ENCODE measurements at regions not wholly inside any gene's neighbourhood (a gene's known extent, or its start where the extent isn't known, plus 50 kb on each side); places are given as distances from the start of the nearest gene placed in this dataset.

DNA sequence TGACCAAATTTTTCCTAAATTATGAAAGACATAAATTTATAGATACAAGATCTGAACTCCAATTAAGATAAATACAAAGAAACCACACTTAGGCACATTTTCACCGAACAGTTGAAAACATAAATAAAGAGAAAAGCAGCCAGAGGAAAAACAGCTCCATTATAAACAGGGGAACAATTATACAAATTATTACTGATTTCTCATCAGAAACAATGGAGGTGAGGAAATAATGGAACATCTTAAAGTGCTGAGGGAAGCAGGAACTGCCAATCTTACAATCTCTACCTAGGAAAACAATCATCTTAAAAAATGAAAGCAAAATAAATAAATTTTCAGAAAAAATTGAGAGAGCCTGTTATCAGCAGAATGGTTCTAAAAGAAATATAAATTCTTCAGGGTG is 234.4 kb upstream of the PMFBP1 start:
- H3K27me3 ChIP-seq (ENCODE audit: control insufficient read depth in 3 of 3, insufficient read depth in 3 of 3, low read length in 3 of 3) = no peaks in the 10 kb centered on the region
- peaks cover 0 to 3% of the 10 kb centered on the region in 2 donors for H3K9me3 ChIP-seq (ENCODE audit: control insufficient read depth in 2 of 2, insufficient read depth in 1 of 2, low read depth in 1 of 2, low read length in 1 of 2)
- FAIRE-seq (no peak), DNase-seq (no peak)
- H3K36me3 ChIP-seq (ENCODE audit: control insufficient read depth in 3 of 3, insufficient read depth in 2 of 3, low read depth in 1 of 3, low read length in 3 of 3) = no peaks in the 10 kb centered on the region
- H3K27ac ChIP-seq (ENCODE audit: low read depth in 1 of 3, low read length in 2 of 3) = no peak overlapping the region
- WGBS, 3 donors = 88 to 92% (median 91%) methylated on average over 1 of the region's 1 CpG
- no peak overlapping the region for H3K4me3 ChIP-seq (ENCODE audit: low read depth in 1 of 3, low read length in 3 of 3)
- H3K4me1 ChIP-seq (ENCODE audit: control insufficient read depth in 3 of 3, insufficient read depth in 2 of 3, low read depth in 1 of 3, low read length in 2 of 3) = no peaks in the 10 kb centered on the region

DNA sequence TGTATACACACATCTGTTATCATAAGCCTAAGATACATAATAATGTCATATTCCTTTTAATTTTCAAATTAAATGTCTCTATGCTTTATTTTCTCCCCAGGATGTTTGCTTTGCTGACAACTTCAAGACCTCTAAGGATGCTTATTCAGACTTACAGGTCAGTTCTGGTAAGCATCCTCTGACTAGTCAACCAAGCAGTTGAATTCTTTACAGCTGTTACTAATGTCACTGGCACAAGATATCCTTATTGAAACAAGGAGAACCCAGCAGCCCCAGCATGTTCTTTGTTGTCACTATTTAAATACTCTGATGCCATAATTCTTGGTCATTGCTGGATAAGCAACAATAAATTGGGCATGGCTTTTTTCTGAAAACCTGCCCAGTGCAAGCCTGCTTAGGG is 232.3 kb upstream of the PMFBP1 start:
- no peaks in the 10 kb centered on the region for H3K27me3 ChIP-seq (ENCODE audit: control insufficient read depth in 3 of 3, insufficient read depth in 3 of 3, low read length in 3 of 3)
- no peak for FAIRE-seq

DNA sequence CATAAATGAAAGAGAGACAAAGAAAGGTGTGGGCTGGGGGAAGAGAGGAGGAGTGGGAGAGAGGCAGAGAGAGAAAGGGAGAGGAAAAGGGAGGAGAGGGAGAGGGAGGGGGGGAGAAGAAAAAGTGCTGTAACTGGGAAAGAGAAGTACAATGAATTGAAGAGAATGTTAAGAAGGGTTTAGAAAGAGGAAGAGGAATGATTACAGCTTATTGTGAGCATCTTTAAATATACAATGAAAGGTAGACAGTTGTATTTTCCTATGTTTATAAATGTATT is 229.1 kb upstream of the PMFBP1 start:
- Histone ChIP-seq H3K4me1 (ENCODE audit: control insufficient read depth in 3 of 3, insufficient read depth in 2 of 3, low read depth in 1 of 3, low read length in 2 of 3) (no peaks in the 10 kb centered on the region), H3K4me3 (ENCODE audit: low read depth in 1 of 3, low read length in 3 of 3) (no peak overlapping the region), H3K36me3 (ENCODE audit: control insufficient read depth in 3 of 3, insufficient read depth in 2 of 3, low read depth in 1 of 3, low read length in 3 of 3) (no peaks in the 10 kb centered on the region), H3K27me3 (ENCODE audit: control insufficient read depth in 3 of 3, insufficient read depth in 3 of 3, low read length in 3 of 3) (no peaks in the 10 kb centered on the region), H3K9me3 (ENCODE audit: control insufficient read depth in 2 of 2, insufficient read depth in 1 of 2, low read depth in 1 of 2, low read length in 1 of 2) (peaks cover 0 to 3% of the 10 kb centered on the region in 2 donors), H3K27ac (ENCODE audit: low read depth in 1 of 3, low read length in 2 of 3) (no peak overlapping the region)
- DNase-seq (no peak), FAIRE-seq (no peak)

More for the DNA sequence above, 232.3 kb upstream of the PMFBP1 start:
- H3K4me1 ChIP-seq (ENCODE audit: control insufficient read depth in 3 of 3, insufficient read depth in 2 of 3, low read depth in 1 of 3, low read length in 2 of 3) = no peaks in the 10 kb centered on the region
- no peak overlapping the region for H3K27ac ChIP-seq (ENCODE audit: low read depth in 1 of 3, low read length in 2 of 3)
- peaks cover 0 to 3% of the 10 kb centered on the region in 2 donors for H3K9me3 ChIP-seq (ENCODE audit: control insufficient read depth in 2 of 2, insufficient read depth in 1 of 2, low read depth in 1 of 2, low read length in 1 of 2)
- H3K36me3 ChIP-seq (ENCODE audit: control insufficient read depth in 3 of 3, insufficient read depth in 2 of 3, low read depth in 1 of 3, low read length in 3 of 3) = no peaks in the 10 kb centered on the region
- H3K4me3 ChIP-seq (ENCODE audit: low read depth in 1 of 3, low read length in 3 of 3) = no peak overlapping the region
- DNase-seq = no peak

DNA sequence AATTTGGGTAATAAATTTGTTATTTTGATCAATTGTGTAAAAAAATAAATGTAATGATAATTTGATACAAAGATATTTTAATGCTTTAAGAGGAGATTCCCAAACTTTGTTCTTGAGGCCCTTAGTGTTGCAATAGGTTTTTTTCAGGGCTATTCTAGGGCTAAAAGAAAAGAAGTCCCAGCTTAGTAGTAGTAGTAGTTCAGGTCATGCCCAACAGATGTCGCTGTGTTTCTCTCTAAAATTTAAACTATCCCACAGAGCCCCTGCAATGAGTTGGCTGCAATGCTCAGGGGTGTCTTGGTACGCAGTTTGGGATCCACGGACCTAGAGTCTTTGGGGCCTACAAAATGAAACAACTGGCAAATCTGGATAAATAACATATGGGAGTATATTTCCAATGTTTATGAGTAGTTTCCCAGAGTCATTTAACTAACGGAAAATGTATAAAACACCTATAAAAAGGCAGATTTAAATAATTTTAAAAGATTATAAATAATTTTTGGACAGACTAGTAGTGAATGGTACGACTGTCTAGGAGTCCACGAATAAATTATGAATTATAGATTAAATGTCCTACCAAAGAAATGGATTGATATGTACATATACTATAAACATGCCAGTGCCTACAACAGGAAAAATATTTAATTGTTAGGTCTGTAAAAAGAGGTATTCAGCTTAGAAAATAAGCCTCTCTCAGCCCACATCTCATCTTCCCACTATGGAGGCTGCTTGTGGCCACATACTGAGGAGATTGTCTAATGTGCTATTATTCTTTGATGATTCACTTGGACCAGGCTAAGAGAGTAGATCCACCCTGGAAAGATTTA is 228.5 kb upstream of the PMFBP1 start:
- DNase-seq (peak; percentile 35 to 60), FAIRE-seq (no peak)
- Histone ChIP-seq H3K27me3 (ENCODE audit: control insufficient read depth in 3 of 3, insufficient read depth in 3 of 3, low read length in 3 of 3) (no peaks in the 10 kb centered on the region), H3K27ac (ENCODE audit: low read depth in 1 of 3, low read length in 2 of 3) (no peak overlapping the region), H3K4me1 (ENCODE audit: control insufficient read depth in 3 of 3, insufficient read depth in 2 of 3, low read depth in 1 of 3, low read length in 2 of 3) (no peaks in the 10 kb centered on the region), H3K4me3 (ENCODE audit: low read depth in 1 of 3, low read length in 3 of 3) (no peak overlapping the region), H3K9me3 (ENCODE audit: control insufficient read depth in 2 of 2, insufficient read depth in 1 of 2, low read depth in 1 of 2, low read length in 1 of 2) (peaks cover 0 to 3% of the 10 kb centered on the region in 2 donors), H3K36me3 (ENCODE audit: control insufficient read depth in 3 of 3, insufficient read depth in 2 of 3, low read depth in 1 of 3, low read length in 3 of 3) (no peaks in the 10 kb centered on the region)
- WGBS, 3 donors = 44 to 52% (median 50%) methylated on average over 6 of the region's 6 CpGs

DNA sequence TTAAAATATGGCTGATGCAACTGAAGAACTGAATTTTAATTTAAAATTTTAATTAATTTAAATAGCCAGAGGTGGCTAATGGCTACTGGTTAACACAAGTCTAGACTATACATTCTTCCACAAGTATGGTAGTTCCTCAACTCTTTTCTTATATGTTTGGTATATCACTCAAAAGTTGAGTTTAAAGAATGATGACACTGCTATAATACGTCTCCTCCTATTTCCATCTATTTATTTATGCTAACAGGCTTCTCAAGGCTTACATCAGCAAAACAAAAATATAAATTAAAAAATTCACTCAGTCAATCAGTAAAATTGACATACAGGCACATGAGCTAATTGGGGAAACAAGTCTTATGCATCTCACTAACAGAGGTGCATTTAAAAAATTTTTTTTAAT is 227.9 kb upstream of the PMFBP1 start:
- Histone ChIP-seq H3K4me3 (ENCODE audit: low read depth in 1 of 3, low read length in 3 of 3) (no peak overlapping the region), H3K9me3 (ENCODE audit: control insufficient read depth in 2 of 2, insufficient read depth in 1 of 2, low read depth in 1 of 2, low read length in 1 of 2) (peaks cover 0 to 3% of the 10 kb centered on the region in 2 donors), H3K27ac (ENCODE audit: low read depth in 1 of 3, low read length in 2 of 3) (no peak overlapping the region), H3K4me1 (ENCODE audit: control insufficient read depth in 3 of 3, insufficient read depth in 2 of 3, low read depth in 1 of 3, low read length in 2 of 3) (no peaks in the 10 kb centered on the region), H3K36me3 (ENCODE audit: control insufficient read depth in 3 of 3, insufficient read depth in 2 of 3, low read depth in 1 of 3, low read length in 3 of 3) (no peaks in the 10 kb centered on the region), H3K27me3 (ENCODE audit: control insufficient read depth in 3 of 3, insufficient read depth in 3 of 3, low read length in 3 of 3) (no peaks in the 10 kb centered on the region)
- FAIRE-seq (peak; percentile 19), DNase-seq (no peak)
- WGBS, 3 donors = 76 to 88% (median 86%) methylated on average over 1 of the region's 1 CpG

DNA sequence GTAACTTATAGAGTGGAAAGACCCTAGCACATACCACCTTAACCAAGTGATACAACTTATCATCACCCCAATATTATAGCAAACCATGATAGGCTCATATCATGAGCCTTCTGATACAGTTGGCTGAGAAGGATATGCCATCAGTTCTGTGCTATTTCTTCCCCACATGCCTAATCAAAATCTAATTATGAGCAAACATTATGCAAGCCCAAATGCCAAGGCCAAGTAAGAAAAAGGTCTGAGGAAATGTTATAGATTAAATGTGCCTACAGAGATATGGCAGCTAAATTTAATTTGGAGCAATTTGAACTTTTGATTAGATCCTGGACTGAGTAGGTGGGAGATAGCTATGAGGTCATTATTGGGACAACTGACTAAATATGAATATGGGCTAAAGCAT is 225.9 kb upstream of the PMFBP1 start:
- no peaks in the 10 kb centered on the region for H3K27me3 ChIP-seq (ENCODE audit: control insufficient read depth in 3 of 3, insufficient read depth in 3 of 3, low read length in 3 of 3)
- no peak overlapping the region for H3K27ac ChIP-seq (ENCODE audit: low read depth in 1 of 3, low read length in 2 of 3)
- no peak for FAIRE-seq
- no peaks in the 10 kb centered on the region for H3K4me1 ChIP-seq (ENCODE audit: control insufficient read depth in 3 of 3, insufficient read depth in 2 of 3, low read depth in 1 of 3, low read length in 2 of 3)
- no peak overlapping the region for H3K4me3 ChIP-seq (ENCODE audit: low read depth in 1 of 3, low read length in 3 of 3)
- no peaks in the 10 kb centered on the region for H3K9me3 ChIP-seq (ENCODE audit: control insufficient read depth in 2 of 2, insufficient read depth in 1 of 2, low read depth in 1 of 2, low read length in 1 of 2)
- no peaks in the 10 kb centered on the region for H3K36me3 ChIP-seq (ENCODE audit: control insufficient read depth in 3 of 3, insufficient read depth in 2 of 3, low read depth in 1 of 3, low read length in 3 of 3)
- DNase-seq = no peak

DNA sequence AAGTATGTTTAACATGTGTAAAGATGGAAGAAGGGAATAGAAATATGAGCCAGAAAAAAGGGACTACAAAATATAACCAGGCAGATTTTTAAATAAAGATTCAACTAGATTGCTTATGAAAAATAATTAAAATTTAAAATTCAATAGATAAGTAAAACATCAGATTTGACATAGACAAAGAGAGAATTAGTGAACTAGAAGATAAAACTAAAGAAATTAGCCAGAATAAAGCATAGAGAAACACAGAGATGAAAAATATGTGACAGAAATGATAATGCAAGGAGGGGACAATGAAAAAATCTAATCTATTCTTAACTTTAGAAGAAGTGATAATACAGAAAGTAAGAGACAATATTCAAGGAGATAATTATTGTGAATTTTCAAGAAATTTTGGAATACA is 222.6 kb upstream of the PMFBP1 start:
- no peaks in the 10 kb centered on the region for H3K4me1 ChIP-seq (ENCODE audit: control insufficient read depth in 3 of 3, insufficient read depth in 2 of 3, low read depth in 1 of 3, low read length in 2 of 3)
- FAIRE-seq (no peak), DNase-seq (no peak)
- no peaks in the 10 kb centered on the region for H3K27me3 ChIP-seq (ENCODE audit: control insufficient read depth in 3 of 3, insufficient read depth in 3 of 3, low read length in 3 of 3)
- no peak overlapping the region for H3K27ac ChIP-seq (ENCODE audit: low read depth in 1 of 3, low read length in 2 of 3)
- H3K4me3 ChIP-seq (ENCODE audit: low read depth in 1 of 3, low read length in 3 of 3) = no peak overlapping the region
- H3K9me3 ChIP-seq (ENCODE audit: control insufficient read depth in 2 of 2, insufficient read depth in 1 of 2, low read depth in 1 of 2, low read length in 1 of 2) = no peaks in the 10 kb centered on the region
- H3K36me3 ChIP-seq (ENCODE audit: control insufficient read depth in 3 of 3, insufficient read depth in 2 of 3, low read depth in 1 of 3, low read length in 3 of 3) = no peaks in the 10 kb centered on the region

DNA sequence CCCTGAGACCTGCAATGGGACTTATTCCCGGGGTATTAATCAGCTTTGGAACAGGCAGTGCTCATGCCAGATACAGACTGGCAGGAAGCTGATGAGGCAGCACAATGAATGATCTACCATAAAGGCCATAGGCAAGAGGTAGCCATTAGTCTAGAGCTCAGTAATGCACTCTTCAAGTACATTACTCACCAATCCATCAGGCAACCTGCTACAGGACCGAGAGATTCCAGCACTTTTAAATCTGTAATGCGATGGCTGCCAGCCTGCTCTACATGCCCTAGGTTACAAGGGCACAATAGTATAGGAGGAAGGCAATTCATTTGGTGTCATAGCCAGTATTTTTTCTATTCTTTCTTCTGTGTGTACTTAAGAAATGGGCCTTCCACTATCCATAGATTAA is 217.8 kb upstream of the PMFBP1 start:
- Histone ChIP-seq H3K36me3 (ENCODE audit: control insufficient read depth in 3 of 3, insufficient read depth in 2 of 3, low read depth in 1 of 3, low read length in 3 of 3) (no peaks in the 10 kb centered on the region), H3K27ac (ENCODE audit: low read depth in 1 of 3, low read length in 2 of 3) (no peak overlapping the region), H3K4me3 (ENCODE audit: low read depth in 1 of 3, low read length in 3 of 3) (no peak overlapping the region), H3K9me3 (ENCODE audit: control insufficient read depth in 2 of 2, insufficient read depth in 1 of 2, low read depth in 1 of 2, low read length in 1 of 2) (peaks cover 0 to 10% of the 10 kb centered on the region in 2 donors), H3K4me1 (ENCODE audit: control insufficient read depth in 3 of 3, insufficient read depth in 2 of 3, low read depth in 1 of 3, low read length in 2 of 3) (no peaks in the 10 kb centered on the region), H3K27me3 (ENCODE audit: control insufficient read depth in 3 of 3, insufficient read depth in 3 of 3, low read length in 3 of 3) (no peaks in the 10 kb centered on the region)
- FAIRE-seq (no peak), DNase-seq (no peak)
- 95 to 99% (median 97%) methylated on average over 3 of the region's 3 CpGs for WGBS, 3 donors

DNA sequence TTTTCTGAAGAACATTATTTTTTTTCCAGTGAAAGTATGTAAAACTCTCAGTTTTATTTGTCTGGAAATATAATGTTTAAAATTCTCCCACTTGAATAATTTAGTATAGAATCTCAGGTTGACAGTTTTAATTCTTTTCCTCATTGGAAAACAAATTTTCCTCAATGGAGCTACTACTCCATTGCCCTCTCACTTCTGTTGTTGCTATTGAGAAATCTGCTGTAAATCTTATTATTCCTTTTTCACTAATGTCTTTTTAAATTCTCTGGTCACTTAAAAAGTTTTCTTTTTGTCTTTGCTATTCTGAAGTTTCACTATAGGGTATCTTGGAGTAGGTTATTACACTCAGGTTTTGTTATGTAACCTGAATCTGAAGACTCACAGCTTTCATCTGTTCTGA is 216.1 kb upstream of the PMFBP1 start:
- FAIRE-seq (no peak), DNase-seq (no peak)
- Histone ChIP-seq H3K36me3 (ENCODE audit: control insufficient read depth in 3 of 3, insufficient read depth in 2 of 3, low read depth in 1 of 3, low read length in 3 of 3) (no peaks in the 10 kb centered on the region), H3K9me3 (ENCODE audit: control insufficient read depth in 2 of 2, insufficient read depth in 1 of 2, low read depth in 1 of 2, low read length in 1 of 2) (peaks cover 0 to 10% of the 10 kb centered on the region in 2 donors), H3K27me3 (ENCODE audit: control insufficient read depth in 3 of 3, insufficient read depth in 3 of 3, low read length in 3 of 3) (no peaks in the 10 kb centered on the region), H3K4me1 (ENCODE audit: control insufficient read depth in 3 of 3, insufficient read depth in 2 of 3, low read depth in 1 of 3, low read length in 2 of 3) (no peaks in the 10 kb centered on the region), H3K4me3 (ENCODE audit: low read depth in 1 of 3, low read length in 3 of 3) (no peak overlapping the region), H3K27ac (ENCODE audit: low read depth in 1 of 3, low read length in 2 of 3) (no peak overlapping the region)
